ENCODE measurements at regions not wholly inside any gene's neighbourhood (a gene's known extent, or its start where the extent isn't known, plus 50 kb on each side); places are given as distances from the start of the nearest gene placed in this dataset.

GRCh38 chr13:74732736-74733385, 598.7 kb upstream of the KLF12 start:
- ATAC-seq = no peak
- BruUV-seq (replicated peaks) = no TSS peak
- ChIA-PET RAD21 (ENCODE audit: unreplicated experiment) (no interaction called here), CTCF (no interaction called here), SMC1A (ENCODE audit: uncharacterized antibody, unreplicated experiment) (no interaction called here), POLR2A (no interaction called here)
- H3K4me2 ChIP-seq (ENCODE audit: control insufficient read depth, insufficient read depth) = no peak overlapping the region
- no peak for TF ChIP-seq ZZZ3 (IDR thresholded peaks at IDR 0.05; ENCODE audit: control insufficient read depth, insufficient read length, low read depth)
- TF ChIP-seq SREBF2 (IDR thresholded peaks at IDR 0.05; ENCODE audit: low read length) = no peak
- TF ChIP-seq, protein P1, sequence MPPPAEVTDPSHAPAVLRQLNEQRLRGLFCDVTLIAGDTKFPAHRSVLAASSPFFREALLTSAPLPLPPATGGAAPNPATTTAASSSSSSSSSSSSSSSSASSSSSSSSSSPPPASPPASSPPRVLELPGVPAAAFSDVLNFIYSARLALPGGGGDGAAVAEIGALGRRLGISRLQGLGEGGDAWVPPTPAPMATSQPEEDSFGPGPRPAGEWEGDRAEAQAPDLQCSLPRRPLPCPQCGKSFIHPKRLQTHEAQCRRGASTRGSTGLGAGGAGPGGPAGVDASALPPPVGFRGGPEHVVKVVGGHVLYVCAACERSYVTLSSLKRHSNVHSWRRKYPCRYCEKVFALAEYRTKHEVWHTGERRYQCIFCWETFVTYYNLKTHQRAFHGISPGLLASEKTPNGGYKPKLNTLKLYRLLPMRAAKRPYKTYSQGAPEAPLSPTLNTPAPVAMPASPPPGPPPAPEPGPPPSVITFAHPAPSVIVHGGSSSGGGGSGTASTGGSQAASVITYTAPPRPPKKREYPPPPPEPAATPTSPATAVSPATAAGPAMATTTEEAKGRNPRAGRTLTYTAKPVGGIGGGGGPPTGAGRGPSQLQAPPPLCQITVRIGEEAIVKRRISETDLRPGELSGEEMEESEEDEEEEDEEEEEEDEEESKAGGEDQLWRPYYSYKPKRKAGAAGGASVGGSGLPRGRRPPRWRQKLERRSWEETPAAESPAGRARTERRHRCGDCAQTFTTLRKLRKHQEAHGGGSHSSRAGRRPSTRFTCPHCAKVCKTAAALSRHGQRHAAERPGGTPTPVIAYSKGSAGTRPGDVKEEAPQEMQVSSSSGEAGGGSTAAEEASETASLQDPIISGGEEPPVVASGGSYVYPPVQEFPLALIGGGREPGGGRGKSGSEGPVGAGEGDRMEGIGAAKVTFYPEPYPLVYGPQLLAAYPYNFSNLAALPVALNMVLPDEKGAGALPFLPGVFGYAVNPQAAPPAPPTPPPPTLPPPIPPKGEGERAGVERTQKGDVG (CRISPR knock-in tag; IDR thresholded peaks at IDR 0.05) = no peak
- TF ChIP-seq ZNF217 (IDR thresholded peaks at IDR 0.05) = no peak
- no peak for TF ChIP-seq RBBP5 (conservative IDR thresholded peaks at IDR 0.05)
- no peak for TF ChIP-seq TCF12 (IDR thresholded peaks at IDR 0.05; ENCODE audit: low read depth, low read length)
- TF ChIP-seq CBX5 (IDR thresholded peaks at IDR 0.05; ENCODE audit: low read depth) = no peak
- TF ChIP-seq ASH2L (IDR thresholded peaks at IDR 0.05; ENCODE audit: borderline replicate concordance, low read depth) = no peak
- no peak for TF ChIP-seq CREB1 (IDR thresholded peaks at IDR 0.05; ENCODE audit: low read depth)
- TF ChIP-seq BMI1 (IDR thresholded peaks at IDR 0.05; ENCODE audit: borderline replicate concordance) = no peak
- TF ChIP-seq FOXM1 (IDR thresholded peaks at IDR 0.05; ENCODE audit: low read depth, low read length) = no peak
- no peak for TF ChIP-seq SREBF1 (IDR thresholded peaks at IDR 0.05; ENCODE audit: low read length)
- no peak for TF ChIP-seq PAX8 (IDR thresholded peaks at IDR 0.05)
- TF ChIP-seq SMAD1 (IDR thresholded peaks at IDR 0.05; ENCODE audit: low read depth, partially characterized antibody) = no peak
- 35% methylated on average over 8 of the region's 8 CpGs for WGBS (ENCODE audit: insufficient coverage, insufficient replicate concordance, low lambda C conversion rate, missing lambda C conversion rate)
- no peaks in the 10 kb centered on the region for H3K4me1 ChIP-seq (ENCODE audit: control insufficient read depth, insufficient read depth, low read length)
- intact Hi-C loops (cut with micrococcal nuclease; ENCODE audit: unreplicated experiment) (no loop called here), in situ Hi-C loops (cut with MboI) (no loop called here)
- no peak for FAIRE-seq
- no peaks in the 10 kb centered on the region for H4K20me1 ChIP-seq (ENCODE audit: control insufficient read depth, insufficient read depth)
- no peak for DNase-seq (ENCODE audit: low read depth, low spot score)
- no peaks in the 10 kb centered on the region for H3K9me3 ChIP-seq (replicated peaks; ENCODE audit: control insufficient read depth, insufficient read depth, low read length)
- no peak overlapping the region for H3K9ac ChIP-seq (ENCODE audit: control insufficient read depth, insufficient read depth, low read length)
- no peaks in the 10 kb centered on the region for H3K36me3 ChIP-seq (ENCODE audit: control insufficient read depth in 2 of 2, insufficient read depth in 2 of 2, low read length in 1 of 2)
- H3K79me2 ChIP-seq (ENCODE audit: control insufficient read depth, insufficient read depth, low read length) = no peaks in the 10 kb centered on the region
- H2AFZ ChIP-seq (ENCODE audit: control insufficient read depth, low read depth, low read length) = no peak overlapping the region
- H3K27ac ChIP-seq (ENCODE audit: control insufficient read depth, insufficient read depth) = no peak overlapping the region
- H3K27me3 ChIP-seq (replicated peaks in 1 of 2; ENCODE audit: control insufficient read depth in 2 of 2, insufficient read depth in 2 of 2, low read length in 1 of 2) = no peaks in the 10 kb centered on the region
- no peak overlapping the region for H3K4me3 ChIP-seq
